ENCODE measurements at regions not wholly inside any gene's neighbourhood (a gene's known extent, or its start where the extent isn't known, plus 50 kb on each side); places are given as distances from the start of the nearest gene placed in this dataset.

DNA sequence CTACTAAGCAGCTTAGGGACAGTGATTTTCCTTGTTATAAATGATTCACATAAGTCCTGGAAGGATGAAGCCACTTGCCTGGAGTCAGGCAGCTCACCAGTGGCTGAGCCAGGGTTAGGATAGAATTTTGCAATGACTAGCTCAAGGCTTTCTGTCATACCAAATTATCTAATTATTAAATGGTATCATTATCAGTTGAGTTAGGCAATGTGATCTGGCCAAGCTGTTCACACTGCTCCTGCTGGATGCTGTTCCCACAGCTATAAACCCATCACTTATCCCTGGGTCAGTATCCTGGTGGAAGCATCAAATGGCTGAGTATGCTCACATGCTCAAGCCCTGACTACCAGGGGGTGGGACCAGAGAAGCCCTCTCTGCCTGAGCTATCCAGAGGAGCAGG is 235.2 kb downstream of the MTX2 start:
- TF ChIP-seq, protein P1, sequence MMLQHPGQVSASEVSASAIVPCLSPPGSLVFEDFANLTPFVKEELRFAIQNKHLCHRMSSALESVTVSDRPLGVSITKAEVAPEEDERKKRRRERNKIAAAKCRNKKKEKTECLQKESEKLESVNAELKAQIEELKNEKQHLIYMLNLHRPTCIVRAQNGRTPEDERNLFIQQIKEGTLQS (CRISPR knock-in tag; conservative IDR thresholded peaks at IDR 0.05) = no peak
- TF ChIP-seq, protein P2, sequence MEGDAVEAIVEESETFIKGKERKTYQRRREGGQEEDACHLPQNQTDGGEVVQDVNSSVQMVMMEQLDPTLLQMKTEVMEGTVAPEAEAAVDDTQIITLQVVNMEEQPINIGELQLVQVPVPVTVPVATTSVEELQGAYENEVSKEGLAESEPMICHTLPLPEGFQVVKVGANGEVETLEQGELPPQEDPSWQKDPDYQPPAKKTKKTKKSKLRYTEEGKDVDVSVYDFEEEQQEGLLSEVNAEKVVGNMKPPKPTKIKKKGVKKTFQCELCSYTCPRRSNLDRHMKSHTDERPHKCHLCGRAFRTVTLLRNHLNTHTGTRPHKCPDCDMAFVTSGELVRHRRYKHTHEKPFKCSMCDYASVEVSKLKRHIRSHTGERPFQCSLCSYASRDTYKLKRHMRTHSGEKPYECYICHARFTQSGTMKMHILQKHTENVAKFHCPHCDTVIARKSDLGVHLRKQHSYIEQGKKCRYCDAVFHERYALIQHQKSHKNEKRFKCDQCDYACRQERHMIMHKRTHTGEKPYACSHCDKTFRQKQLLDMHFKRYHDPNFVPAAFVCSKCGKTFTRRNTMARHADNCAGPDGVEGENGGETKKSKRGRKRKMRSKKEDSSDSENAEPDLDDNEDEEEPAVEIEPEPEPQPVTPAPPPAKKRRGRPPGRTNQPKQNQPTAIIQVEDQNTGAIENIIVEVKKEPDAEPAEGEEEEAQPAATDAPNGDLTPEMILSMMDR (IDR thresholded peaks at IDR 0.05) = no peak
- TF ChIP-seq NR2C2 (CRISPR knock-in tag; IDR thresholded peaks at IDR 0.05) = no peak
- no peak for TF ChIP-seq TEAD4 (CRISPR knock-in tag; IDR thresholded peaks at IDR 0.05)
- TF ChIP-seq, protein P3, sequence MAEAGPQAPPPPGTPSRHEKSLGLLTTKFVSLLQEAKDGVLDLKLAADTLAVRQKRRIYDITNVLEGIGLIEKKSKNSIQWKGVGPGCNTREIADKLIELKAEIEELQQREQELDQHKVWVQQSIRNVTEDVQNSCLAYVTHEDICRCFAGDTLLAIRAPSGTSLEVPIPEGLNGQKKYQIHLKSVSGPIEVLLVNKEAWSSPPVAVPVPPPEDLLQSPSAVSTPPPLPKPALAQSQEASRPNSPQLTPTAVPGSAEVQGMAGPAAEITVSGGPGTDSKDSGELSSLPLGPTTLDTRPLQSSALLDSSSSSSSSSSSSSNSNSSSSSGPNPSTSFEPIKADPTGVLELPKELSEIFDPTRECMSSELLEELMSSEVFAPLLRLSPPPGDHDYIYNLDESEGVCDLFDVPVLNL (CRISPR knock-in tag; IDR thresholded peaks at IDR 0.05; ENCODE audit: borderline replicate concordance, low read depth) = no peak
- TF ChIP-seq ATF1 (CRISPR knock-in tag; IDR thresholded peaks at IDR 0.05) = no peak
- TF ChIP-seq TCF7 (CRISPR knock-in tag; IDR thresholded peaks at IDR 0.05; ENCODE audit: low read depth) = no peak
- TF ChIP-seq SOX15 (CRISPR knock-in tag; IDR thresholded peaks at IDR 0.05) = no peak
- TF ChIP-seq, protein P4, sequence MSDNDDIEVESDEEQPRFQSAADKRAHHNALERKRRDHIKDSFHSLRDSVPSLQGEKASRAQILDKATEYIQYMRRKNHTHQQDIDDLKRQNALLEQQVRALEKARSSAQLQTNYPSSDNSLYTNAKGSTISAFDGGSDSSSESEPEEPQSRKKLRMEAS (CRISPR knock-in tag; IDR thresholded peaks at IDR 0.05) = no peak
- TF ChIP-seq IRF2 (CRISPR knock-in tag; IDR thresholded peaks at IDR 0.05; ENCODE audit: borderline replicate concordance, low read depth) = no peak
- TF ChIP-seq FOXJ3 (CRISPR knock-in tag; IDR thresholded peaks at IDR 0.05; ENCODE audit: borderline replicate concordance) = no peak

All from WTC11 (cell line).